ENCODE measurements at regions not wholly inside any gene's neighbourhood (a gene's known extent, or its start where the extent isn't known, plus 50 kb on each side); places are given as distances from the start of the nearest gene placed in this dataset.

- TF ChIP-seq CTCF (IDR thresholded peaks at IDR 0.05; ENCODE audit: insufficient read depth, low read length, poor library complexity, severe bottlenecking), result no peak
These were observed 796.4 kb downstream of the PCDH7 start for GRCh38 chr4:31516520-31516919.

GRCh38 chr4:31518796-31519250 is 798.7 kb downstream of the PCDH7 start:
- H3K27me3 ChIP-seq (replicated peaks; ENCODE audit: control insufficient read depth, insufficient read depth, low read length), result no peaks in the 10 kb centered on the region
- TF ChIP-seq CTCF (IDR thresholded peaks at IDR 0.05; ENCODE audit: insufficient read depth, low read length, poor library complexity, severe bottlenecking), result no peak

More at GRCh38 chr4:31516520-31516919, 796.4 kb downstream of the PCDH7 start:
- no peak for DNase-seq (ENCODE audit: extremely low read depth, insufficient read length)
- Histone ChIP-seq H3K4me3 (replicated peaks; ENCODE audit: low read depth, low read length) (no peak overlapping the region), H3K27me3 (replicated peaks; ENCODE audit: control insufficient read depth, insufficient read depth, low read length) (no peaks in the 10 kb centered on the region), H3K36me3 (ENCODE audit: control insufficient read depth, insufficient read depth, low read length) (no peaks in the 10 kb centered on the region)

GRCh38 chr4:31530555-31530954 is 810.4 kb downstream of the PCDH7 start:
- TF ChIP-seq CTCF (IDR thresholded peaks at IDR 0.05; ENCODE audit: insufficient read depth, low read length, poor library complexity, severe bottlenecking), result no peak
- no peaks in the 10 kb centered on the region for H3K36me3 ChIP-seq (ENCODE audit: control insufficient read depth, insufficient read depth, low read length)
- no peak for DNase-seq (ENCODE audit: extremely low read depth, insufficient read length)

More at GRCh38 chr4:31518796-31519250, 798.7 kb downstream of the PCDH7 start:
- DNase-seq (ENCODE audit: extremely low read depth, insufficient read length), result no peak
- H3K36me3 ChIP-seq (ENCODE audit: control insufficient read depth, insufficient read depth, low read length), result no peaks in the 10 kb centered on the region
- no peak overlapping the region for H3K4me3 ChIP-seq (replicated peaks; ENCODE audit: low read depth, low read length)

GRCh38 chr4:31538877-31539276 is 818.7 kb downstream of the PCDH7 start:
- DNase-seq (ENCODE audit: extremely low read depth, insufficient read length), result no peak
- no peak overlapping the region for H3K4me3 ChIP-seq (replicated peaks; ENCODE audit: low read depth, low read length)
- H3K27me3 ChIP-seq (replicated peaks; ENCODE audit: control insufficient read depth, insufficient read depth, low read length), result no peaks in the 10 kb centered on the region
- no peaks in the 10 kb centered on the region for H3K36me3 ChIP-seq (ENCODE audit: control insufficient read depth, insufficient read depth, low read length)
- TF ChIP-seq CTCF (IDR thresholded peaks at IDR 0.05; ENCODE audit: insufficient read depth, low read length, poor library complexity, severe bottlenecking), result no peak

More at GRCh38 chr4:31530555-31530954, 810.4 kb downstream of the PCDH7 start:
- Histone ChIP-seq H3K4me3 (replicated peaks; ENCODE audit: low read depth, low read length) (no peak overlapping the region), H3K27me3 (replicated peaks; ENCODE audit: control insufficient read depth, insufficient read depth, low read length) (no peaks in the 10 kb centered on the region)

GRCh38 chr4:31539284-31540069 is 819.3 kb downstream of the PCDH7 start:
- no peak for DNase-seq (ENCODE audit: extremely low read depth, insufficient read length)
- Histone ChIP-seq H3K36me3 (ENCODE audit: control insufficient read depth, insufficient read depth, low read length) (no peaks in the 10 kb centered on the region), H3K27me3 (replicated peaks; ENCODE audit: control insufficient read depth, insufficient read depth, low read length) (no peaks in the 10 kb centered on the region), H3K4me3 (replicated peaks; ENCODE audit: low read depth, low read length) (no peak overlapping the region)
- TF ChIP-seq CTCF (IDR thresholded peaks at IDR 0.05; ENCODE audit: insufficient read depth, low read length, poor library complexity, severe bottlenecking), result no peak
